ENCODE measurements at regions not wholly inside any gene's neighbourhood (a gene's known extent, or its start where the extent isn't known, plus 50 kb on each side); places are given as distances from the start of the nearest gene placed in this dataset.

GRCh38 chr5:176731506-176732160, 78.7 kb upstream of the UNC5A start:
- POLR2A ChIA-PET = no interaction called here
- TF ChIP-seq, protein P1, sequence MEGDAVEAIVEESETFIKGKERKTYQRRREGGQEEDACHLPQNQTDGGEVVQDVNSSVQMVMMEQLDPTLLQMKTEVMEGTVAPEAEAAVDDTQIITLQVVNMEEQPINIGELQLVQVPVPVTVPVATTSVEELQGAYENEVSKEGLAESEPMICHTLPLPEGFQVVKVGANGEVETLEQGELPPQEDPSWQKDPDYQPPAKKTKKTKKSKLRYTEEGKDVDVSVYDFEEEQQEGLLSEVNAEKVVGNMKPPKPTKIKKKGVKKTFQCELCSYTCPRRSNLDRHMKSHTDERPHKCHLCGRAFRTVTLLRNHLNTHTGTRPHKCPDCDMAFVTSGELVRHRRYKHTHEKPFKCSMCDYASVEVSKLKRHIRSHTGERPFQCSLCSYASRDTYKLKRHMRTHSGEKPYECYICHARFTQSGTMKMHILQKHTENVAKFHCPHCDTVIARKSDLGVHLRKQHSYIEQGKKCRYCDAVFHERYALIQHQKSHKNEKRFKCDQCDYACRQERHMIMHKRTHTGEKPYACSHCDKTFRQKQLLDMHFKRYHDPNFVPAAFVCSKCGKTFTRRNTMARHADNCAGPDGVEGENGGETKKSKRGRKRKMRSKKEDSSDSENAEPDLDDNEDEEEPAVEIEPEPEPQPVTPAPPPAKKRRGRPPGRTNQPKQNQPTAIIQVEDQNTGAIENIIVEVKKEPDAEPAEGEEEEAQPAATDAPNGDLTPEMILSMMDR (IDR thresholded peaks at IDR 0.05; ENCODE audit: extremely low read depth in 1 of 2, insufficient read depth in 1 of 2, low read depth in 1 of 2, low read length in 2 of 2) = no peak
- TF ChIP-seq, protein P2, sequence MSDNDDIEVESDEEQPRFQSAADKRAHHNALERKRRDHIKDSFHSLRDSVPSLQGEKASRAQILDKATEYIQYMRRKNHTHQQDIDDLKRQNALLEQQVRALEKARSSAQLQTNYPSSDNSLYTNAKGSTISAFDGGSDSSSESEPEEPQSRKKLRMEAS (IDR thresholded peaks at IDR 0.05; ENCODE audit: insufficient read depth, insufficient read length) = no peak
- no peak for TF ChIP-seq MYC (IDR thresholded peaks at IDR 0.05; ENCODE audit: low read depth, low read length)
- no peak for TF ChIP-seq EZH2 (IDR thresholded peaks at IDR 0.05; ENCODE audit: borderline replicate concordance, low read depth, low read length, severe bottlenecking)
- TF ChIP-seq POLR2AphosphoS5 (IDR thresholded peaks at IDR 0.05; ENCODE audit: insufficient read depth, low read depth, low read length) = no peak
- no TSS peak for BruUV-seq (replicated peaks)
- no peaks in the 10 kb centered on the region for H3K9me1 ChIP-seq (replicated peaks; ENCODE audit: control insufficient read depth, extremely low read depth, insufficient read depth, low read length)
- peaks cover under 1 to 4% of the 10 kb centered on the region in 2 experiments for H3K27me3 ChIP-seq (ENCODE audit: control insufficient read depth in 2 of 2, insufficient read depth in 2 of 2, low read length in 2 of 2)
- CTCF ChIA-PET = interaction anchor here (1.3 kb wide), 1 partner anchor 62 kb away, joined by 3 read pairs; no protein-coding TSS in a partner anchor
- dilution Hi-C loops (cut with MboI; ENCODE audit: extremely low pct_ligation_motif_present, low sequenced_read_pairs) = no loop called here
- intact Hi-C loops (cut with micrococcal nuclease) = no loop called here
- H3K4me2 ChIP-seq (ENCODE audit: insufficient read depth, low read length) = no peak overlapping the region
- no peaks in the 10 kb centered on the region for H4K20me1 ChIP-seq (replicated peaks; ENCODE audit: control insufficient read depth, extremely low read depth, insufficient read depth, low read length)
- no peak overlapping the region for H3K4me3 ChIP-seq (replicated peaks in 1 of 3; ENCODE audit: insufficient read depth in 1 of 3, low read depth in 1 of 3, low read length in 3 of 3)
- DNase-seq (ENCODE audit: low read depth, low spot score) (no peak), FAIRE-seq (no peak)
- H3K9ac ChIP-seq (replicated peaks; ENCODE audit: extremely low read depth, insufficient read depth, low read length) = no peak overlapping the region
- H3K27ac ChIP-seq (ENCODE audit: insufficient read depth, low read depth, low read length) = no peak overlapping the region
- H3K9me3 ChIP-seq (replicated peaks; ENCODE audit: control insufficient read depth, insufficient read depth, low read length) = no peaks in the 10 kb centered on the region
- no peak overlapping the region for H2AFZ ChIP-seq (ENCODE audit: low read depth, low read length)
- H3K4me1 ChIP-seq (ENCODE audit: control insufficient read depth, extremely low read depth, insufficient read depth, low read length) = no peaks in the 10 kb centered on the region
- no peaks in the 10 kb centered on the region for H3K36me3 ChIP-seq (ENCODE audit: control insufficient read depth in 2 of 2, extremely low read depth in 1 of 2, insufficient read depth in 2 of 2, low read length in 2 of 2)
- no peaks in the 10 kb centered on the region for H3K79me2 ChIP-seq (ENCODE audit: control insufficient read depth, insufficient read depth, low read length)

Data from endothelial cell of umbilical vein (primary cell).